IPS-NIHi7 (cell line): ENCODE measurements at regions not wholly inside any gene's neighbourhood (a gene's known extent, or its start where the extent isn't known, plus 50 kb on each side); places are given as distances from the start of the nearest gene placed in this dataset.

ENCODE experiments used
- DNase-seq: peaks from one replicate; pipeline ENCODE4 v3.0.0; 2012; ENCODE audit warnings: mixed read lengths; ENCODE audit errors: extremely low spot score

- DNase-seq = no peak
Observed at GRCh38 chr19:29292562-29292961, 79.6 kb upstream of the UQCRFS1 start.

DNA sequence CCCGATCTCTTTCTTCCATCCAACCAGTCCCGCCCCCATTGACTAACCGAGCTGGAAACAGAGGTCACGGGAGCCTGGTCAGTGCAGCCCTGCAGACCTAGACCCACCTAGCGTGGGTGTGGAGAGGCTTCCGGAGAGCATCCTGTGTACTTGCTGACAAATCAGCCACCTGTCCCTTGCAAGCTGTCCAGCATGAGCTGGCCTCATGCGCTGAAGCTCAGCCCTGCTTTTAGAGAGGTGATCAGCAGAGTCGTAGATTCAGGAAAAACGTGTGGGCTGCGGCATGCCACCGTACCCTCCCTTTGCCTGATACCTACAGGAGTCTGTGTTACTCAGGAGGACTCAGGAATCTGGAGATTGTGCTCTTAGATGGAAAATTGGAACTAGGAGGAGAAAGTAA is 80.3 kb upstream of the UQCRFS1 start:
- DNase-seq = no peak

GRCh38 chr19:29293736-29294342 is 80.9 kb upstream of the UQCRFS1 start:
- DNase-seq = no peak

GRCh38 chr19:29294343-29294811 is 81.4 kb upstream of the UQCRFS1 start:
- DNase-seq = no peak

- no peak for DNase-seq
Observed at GRCh38 chr19:29295285-29295684, 82.3 kb upstream of the UQCRFS1 start.

DNA sequence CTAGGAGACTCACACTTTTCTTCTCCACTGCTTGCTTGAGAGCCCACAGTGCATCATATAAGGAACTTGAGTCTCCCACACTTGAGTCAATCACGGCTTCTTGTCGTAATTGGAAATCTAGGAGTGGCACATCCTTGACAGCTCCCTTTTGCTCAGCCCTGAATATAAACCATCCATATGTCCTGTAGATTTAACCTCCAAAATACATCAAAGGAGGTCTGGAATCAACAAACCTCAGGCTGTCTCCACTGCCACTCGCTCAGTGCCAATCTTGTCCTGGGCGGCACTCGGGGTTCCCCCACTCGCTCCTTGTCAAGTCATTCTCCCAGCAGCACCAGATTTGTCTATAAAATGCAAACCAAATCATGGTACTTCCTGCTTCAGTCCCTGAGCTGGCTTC is 84.4 kb upstream of the UQCRFS1 start:
- no peak for DNase-seq

DNA sequence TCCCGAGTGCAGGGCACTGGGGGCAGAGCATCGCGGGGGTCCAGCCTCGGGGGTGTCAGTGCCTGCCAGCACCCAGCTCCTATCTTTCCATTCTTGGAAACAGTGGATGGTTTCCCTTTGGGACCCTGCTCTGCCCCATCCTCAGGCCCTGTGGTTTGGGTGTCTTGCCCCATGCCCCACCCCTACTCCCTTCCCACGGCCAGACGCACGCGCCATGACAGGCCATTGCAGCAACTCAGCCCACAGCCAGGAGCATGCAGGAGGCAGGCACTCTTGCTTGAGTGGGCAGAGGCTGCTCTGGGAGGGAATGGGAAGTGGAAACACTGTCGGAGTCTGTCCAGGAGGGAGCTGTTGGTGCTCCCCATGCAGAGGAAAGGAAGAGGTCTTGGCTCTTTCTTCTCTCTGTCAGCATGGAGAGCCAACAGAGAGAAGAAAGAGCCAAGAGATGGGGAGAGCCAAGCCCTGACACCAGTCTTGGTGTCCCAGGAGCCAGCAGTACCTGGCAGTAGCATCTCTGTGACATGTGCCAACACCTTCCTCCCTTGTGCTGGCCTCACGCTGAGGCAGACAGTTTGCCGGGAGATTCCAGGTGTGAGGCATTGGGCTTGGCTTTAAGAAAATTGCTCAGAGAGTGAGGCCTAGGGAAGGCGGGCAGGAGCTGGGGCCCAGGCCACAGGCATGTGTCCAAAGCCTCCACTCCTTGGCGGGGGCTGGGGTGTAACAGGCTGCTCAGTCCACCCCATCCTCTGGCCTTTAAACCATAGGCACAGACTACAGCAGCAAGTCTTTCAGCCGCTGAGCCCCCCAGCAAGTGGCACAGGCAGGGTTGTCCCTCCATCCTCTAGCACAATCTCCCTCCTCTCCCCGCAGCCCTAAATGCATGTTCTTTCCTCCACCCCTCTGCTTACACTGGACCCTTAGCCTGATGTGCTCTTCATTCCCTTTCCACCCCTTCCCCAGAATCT is 86.7 kb upstream of the UQCRFS1 start:
- no peak for DNase-seq

DNA sequence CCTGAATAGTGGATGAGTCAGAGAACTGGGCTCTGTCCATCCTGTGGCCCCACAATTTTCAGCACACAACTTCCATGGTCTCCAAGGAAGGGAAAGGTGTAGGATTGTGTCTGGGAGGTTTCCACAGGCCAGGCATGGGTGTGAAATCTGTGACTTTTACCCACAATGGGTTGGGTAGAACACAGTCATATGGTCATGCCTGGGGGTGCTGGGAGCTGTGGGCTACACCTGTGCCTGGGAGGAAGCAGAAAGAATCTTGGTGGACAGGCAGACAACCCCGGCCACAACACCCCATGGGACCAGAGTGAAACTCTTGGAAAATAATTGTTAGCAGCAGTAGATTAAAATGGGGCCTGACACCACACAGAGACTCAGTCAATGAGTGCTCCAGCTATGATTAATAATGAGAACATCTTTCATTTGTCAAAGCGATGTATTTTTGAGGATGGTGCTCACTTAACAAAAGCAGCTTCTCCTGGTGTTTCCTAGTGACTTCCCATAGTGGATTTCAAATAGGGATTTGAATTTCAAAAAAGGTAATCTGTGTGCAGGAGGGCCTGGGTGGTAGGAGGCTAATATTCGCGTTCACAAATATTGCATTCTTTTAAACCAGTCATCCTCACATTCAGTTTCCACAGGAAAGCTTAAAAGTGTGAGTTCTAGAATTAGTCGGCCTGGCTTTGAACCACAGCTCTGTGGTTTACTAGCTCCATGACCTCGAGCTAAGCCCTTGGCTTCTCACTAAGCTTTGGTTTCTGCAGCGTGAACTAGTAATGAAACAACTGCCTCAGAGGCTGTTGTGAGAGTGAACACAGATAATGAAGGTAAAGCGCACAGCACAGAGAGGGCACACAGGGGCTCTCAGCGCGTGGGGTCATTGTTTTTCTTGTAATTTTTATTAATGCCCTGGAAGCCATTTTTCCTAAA is 89.3 kb upstream of the UQCRFS1 start:
- DNase-seq = no peak

GRCh38 chr19:29303069-29303718 is 90.2 kb upstream of the UQCRFS1 start:
- no peak for DNase-seq

DNA sequence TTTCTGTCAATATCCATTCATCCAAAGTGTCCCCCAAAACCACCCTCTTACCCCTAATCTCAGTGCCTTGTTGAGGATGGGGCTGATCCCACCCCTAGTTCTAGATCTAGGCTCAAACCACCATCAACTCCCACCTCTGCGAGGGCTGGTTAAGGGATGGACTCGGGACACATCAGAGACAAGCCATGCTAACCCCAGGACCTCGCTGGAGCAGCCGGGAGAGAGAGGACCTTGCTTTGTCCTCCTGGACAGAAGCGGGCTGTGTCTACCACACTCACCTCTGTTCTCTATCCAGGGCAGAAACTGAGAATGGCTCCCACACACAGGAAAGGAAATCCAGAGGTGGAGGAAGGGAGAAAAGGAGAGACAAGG is 90.8 kb upstream of the UQCRFS1 start:
- DNase-seq = no peak

DNA sequence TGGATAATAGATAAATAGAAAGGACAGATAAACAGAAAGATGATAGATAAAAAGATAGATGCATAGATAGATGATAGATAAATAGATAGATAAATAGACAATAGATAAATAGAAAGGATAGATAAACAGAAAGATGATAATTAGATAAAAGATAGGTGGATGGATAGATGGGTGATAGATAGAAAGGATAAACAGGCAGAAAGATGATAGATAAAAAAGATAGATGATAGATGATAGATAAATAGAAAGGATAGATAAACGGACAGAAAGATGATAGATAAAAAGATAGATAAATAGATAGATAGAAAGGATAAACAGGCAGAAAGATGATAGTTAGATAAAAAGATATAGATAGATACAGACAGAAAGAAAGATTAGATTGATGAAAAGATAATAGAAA is 92.3 kb upstream of the UQCRFS1 start:
- DNase-seq = no peak

DNA sequence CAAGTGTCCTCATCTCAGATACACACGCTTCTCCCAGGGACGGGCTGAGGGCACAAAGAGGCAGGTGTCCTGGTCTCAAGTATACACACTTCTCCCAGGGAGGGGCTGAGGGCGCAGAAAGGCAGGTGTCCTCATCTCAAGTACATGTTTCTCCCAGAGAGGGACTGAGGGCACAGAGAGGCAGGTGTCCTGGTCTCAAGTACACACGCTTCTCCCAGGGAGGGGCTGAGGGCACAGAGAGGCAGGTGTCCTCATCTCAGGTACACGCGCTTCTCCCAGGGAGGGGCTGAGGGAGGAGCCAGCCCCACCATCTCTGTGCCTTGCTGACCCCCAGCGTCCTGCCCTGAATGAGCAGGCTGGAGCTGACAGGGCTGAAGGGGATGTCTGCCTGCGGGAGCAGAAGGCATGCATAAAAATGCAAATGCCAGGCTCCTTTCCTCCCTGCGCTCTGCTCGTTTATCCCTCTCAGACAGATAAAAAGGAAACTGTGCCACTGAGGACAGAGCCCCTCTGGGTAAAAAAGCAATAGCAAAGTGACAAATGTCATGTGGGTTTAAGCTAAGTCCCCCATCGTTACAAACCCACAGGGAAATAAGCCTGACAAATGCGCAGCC is 96.1 kb upstream of the UQCRFS1 start:
- DNase-seq = peak; percentile 59

DNA sequence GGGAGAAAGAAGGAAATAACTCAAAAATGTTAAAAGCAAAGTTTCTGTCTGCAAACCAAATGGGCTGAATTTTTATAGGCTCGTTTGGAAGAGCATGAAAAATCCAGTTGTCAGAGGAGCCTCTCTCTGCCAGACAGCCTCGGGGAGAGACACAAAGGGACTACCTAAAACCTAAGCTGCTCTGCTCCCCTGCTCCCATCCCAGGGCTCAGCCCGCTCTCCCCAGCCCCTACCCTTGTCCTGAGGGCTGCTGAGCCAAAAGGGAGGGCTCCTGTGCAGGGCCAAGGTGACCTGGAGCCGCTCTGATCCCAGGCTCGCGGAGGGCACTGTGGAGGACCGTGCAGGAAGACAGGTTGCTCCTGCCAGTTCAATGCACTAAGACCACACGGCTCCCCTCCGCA is 96.7 kb upstream of the UQCRFS1 start:
- no peak for DNase-seq

GRCh38 chr19:29311191-29311790 is 98.3 kb upstream of the UQCRFS1 start:
- DNase-seq = no peak

- no peak for DNase-seq
Observed at GRCh38 chr19:29315556-29316190, 102.7 kb upstream of the UQCRFS1 start.

DNA sequence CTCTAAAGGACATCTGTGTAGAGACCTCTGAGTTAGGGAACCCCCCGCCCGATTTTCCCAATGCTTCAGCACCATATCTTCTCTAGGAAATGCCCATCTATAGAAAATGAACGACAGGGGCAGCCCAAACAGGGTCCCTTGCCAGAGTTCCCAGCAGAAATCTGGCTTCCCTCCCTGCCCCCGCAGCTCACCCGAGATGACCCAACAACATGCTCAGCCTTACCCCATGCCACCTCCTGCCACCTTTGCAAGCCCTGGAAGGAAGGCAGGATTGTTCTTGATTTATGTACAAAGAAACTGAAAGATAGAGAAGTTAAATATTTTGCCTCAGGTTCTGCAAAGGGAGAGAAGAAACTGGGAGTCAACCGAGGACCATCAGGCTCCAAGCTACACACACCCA is 105.6 kb upstream of the UQCRFS1 start:
- DNase-seq = no peak

DNA sequence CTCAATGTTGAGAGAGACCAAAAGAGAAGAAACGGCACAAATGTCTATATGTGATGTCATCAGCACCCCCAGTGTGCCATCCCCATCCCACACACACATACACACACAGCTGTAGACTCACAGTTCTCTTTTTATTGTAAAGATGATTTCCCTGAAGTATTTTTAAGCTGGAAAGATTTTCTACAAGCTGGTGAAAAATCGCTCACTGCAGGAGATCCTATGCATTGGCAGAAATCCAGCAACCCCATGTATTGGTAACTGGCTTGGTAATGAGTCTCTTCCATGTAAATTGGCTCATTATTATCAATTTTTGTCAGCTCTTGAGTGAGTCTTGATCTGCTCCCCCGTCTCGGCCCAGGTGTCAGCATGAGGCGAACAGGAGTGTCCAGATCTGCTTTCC is 107.1 kb upstream of the UQCRFS1 start:
- no peak for DNase-seq

DNA sequence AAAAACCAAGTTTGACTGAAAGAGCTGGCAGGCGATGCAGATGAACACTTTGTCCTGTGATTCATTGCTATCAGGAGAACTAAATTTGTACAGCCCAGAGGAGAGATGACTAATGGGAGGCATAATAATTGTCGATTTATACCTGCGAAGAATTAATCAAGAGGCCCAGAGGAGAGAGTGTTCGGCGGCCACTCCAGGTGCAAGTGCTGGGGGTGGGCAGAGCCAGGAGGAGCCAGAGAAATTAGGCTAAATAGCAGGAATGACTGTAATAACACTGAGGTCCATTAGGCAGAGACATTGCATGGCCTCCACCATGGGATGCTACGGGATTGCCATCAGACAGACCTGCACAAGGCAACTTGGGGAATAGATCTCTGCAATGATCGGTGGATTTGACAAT is 107.7 kb upstream of the UQCRFS1 start:
- DNase-seq = no peak

- no peak for DNase-seq
Observed at GRCh38 chr19:29321116-29321515, 108.2 kb upstream of the UQCRFS1 start.

DNA sequence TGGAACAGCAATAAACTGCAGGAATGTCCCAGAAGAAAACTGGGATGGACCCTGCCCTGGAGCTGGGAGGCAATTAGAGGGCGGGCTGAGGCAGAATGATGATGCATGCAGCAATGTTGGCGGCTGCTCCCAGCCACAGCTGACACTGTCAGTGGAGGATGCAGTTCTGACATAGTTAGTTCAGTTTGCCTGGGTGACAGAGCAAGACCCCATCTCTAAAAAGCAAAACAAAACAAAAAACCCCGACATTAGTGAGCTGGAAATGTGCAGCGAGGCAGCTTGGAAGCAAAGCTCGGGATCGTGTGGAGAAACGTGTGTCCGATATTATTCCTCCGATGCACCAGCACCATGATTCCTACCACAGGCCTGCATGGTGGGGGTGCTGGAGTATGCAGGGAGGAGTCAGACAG is 110.1 kb upstream of the UQCRFS1 start:
- no peak for DNase-seq
